Left ventricle myocardium inferior (tissue), 1 donor: ENCODE measurements at regions not wholly inside any gene's neighbourhood (a gene's known extent, or its start where the extent isn't known, plus 50 kb on each side); places are given as distances from the start of the nearest gene placed in this dataset.

Experiments
- DNase-seq: peaks from one replicate; pipeline ENCODE4 v3.0.0-alpha.2; 2020
- H3K27ac ChIP-seq: fragments of 200-600 bp; replicated peaks from 2 replicates; pipeline ENCODE4 v1.8.0; 2021
- H3K27me3 ChIP-seq: fragments of 200-600 bp; 2 replicates; pipeline ENCODE4 v1.8.0; 2021; ENCODE audit warnings: low read depth
- H3K36me3 ChIP-seq: fragments of 200-600 bp; 2 replicates; pipeline ENCODE4 v1.8.0; 2021
- H3K4me1 ChIP-seq: fragments of 200-600 bp; 2 replicates; pipeline ENCODE4 v1.8.0; 2021
- H3K4me3 ChIP-seq: fragments of 200-600 bp; 2 replicates; pipeline ENCODE4 v1.8.0; 2021; ENCODE audit warnings: mild to moderate bottlenecking, moderate library complexity
- H3K9me3 ChIP-seq: fragments of 200-600 bp; replicated peaks from 2 replicates; pipeline ENCODE4 v1.8.0; 2021
- CTCF ChIP-seq: fragments of 200-600 bp; IDR thresholded peaks from 2 replicates; pipeline ENCODE4 v1.8.0; 2021; ENCODE audit warnings: antibody characterized with exemption, mild to moderate bottlenecking, borderline replicate concordance
- intact Hi-C: fragments of 100-400 bp; cut with micrococcal nuclease; formaldehyde crosslinking; loops from one replicate; pipeline ENCODE4 v1.11.0; 2022
- donor health status: DM: no; HTN: yes; CAD: no; lungs with severe emphysema.

- no peak for DNase-seq
- Histone ChIP-seq H3K4me3 (no peak overlapping the region), H3K36me3 (no peaks in the 10 kb centered on the region), H3K27ac (no peak overlapping the region), H3K27me3 (no peaks in the 10 kb centered on the region), H3K4me1 (peaks cover 13% of the 10 kb centered on the region), H3K9me3 (no peaks in the 10 kb centered on the region)
- no peak for TF ChIP-seq CTCF
- intact Hi-C loops: no loop called here
Measured at GRCh38 chr5:56564541-56565282, 250.6 kb upstream of the MAP3K1 start.

GRCh38 chr5:56561455-56561854 is 253.9 kb upstream of the MAP3K1 start:
- Histone ChIP-seq H3K9me3 (no peaks in the 10 kb centered on the region), H3K4me3 (no peak overlapping the region), H3K27ac (no peak overlapping the region), H3K4me1 (peaks cover 13% of the 10 kb centered on the region), H3K36me3 (no peaks in the 10 kb centered on the region), H3K27me3 (no peaks in the 10 kb centered on the region)
- intact Hi-C loops: no loop called here
- no peak for TF ChIP-seq CTCF
- no peak for DNase-seq

GRCh38 chr5:56558131-56558745 is 257.1 kb upstream of the MAP3K1 start:
- intact Hi-C loops: no loop called here
- no peak overlapping the region for H3K27ac ChIP-seq
- no peaks in the 10 kb centered on the region for H3K4me1 ChIP-seq
- no peaks in the 10 kb centered on the region for H3K9me3 ChIP-seq
- no peak for TF ChIP-seq CTCF
- H3K4me3 ChIP-seq: no peak overlapping the region
- H3K27me3 ChIP-seq: no peaks in the 10 kb centered on the region
- H3K36me3 ChIP-seq: no peaks in the 10 kb centered on the region
- no peak for DNase-seq

GRCh38 chr5:56557198-56557597 is 258.2 kb upstream of the MAP3K1 start:
- no peaks in the 10 kb centered on the region for H3K36me3 ChIP-seq
- DNase-seq: no peak
- no peaks in the 10 kb centered on the region for H3K9me3 ChIP-seq
- no peak overlapping the region for H3K4me3 ChIP-seq
- H3K27ac ChIP-seq: no peak overlapping the region
- H3K4me1 ChIP-seq: no peaks in the 10 kb centered on the region
- H3K27me3 ChIP-seq: no peaks in the 10 kb centered on the region
- TF ChIP-seq CTCF: no peak
- intact Hi-C loops: no loop called here

GRCh38 chr5:56552612-56553268 is 262.6 kb upstream of the MAP3K1 start:
- intact Hi-C loops: no loop called here
- no peaks in the 10 kb centered on the region for H3K27me3 ChIP-seq

More at GRCh38 chr5:56552612-56553268, 262.6 kb upstream of the MAP3K1 start:
- no peak overlapping the region for H3K27ac ChIP-seq
- no peak for DNase-seq
- no peaks in the 10 kb centered on the region for H3K36me3 ChIP-seq
- H3K9me3 ChIP-seq: no peaks in the 10 kb centered on the region
- no peak for TF ChIP-seq CTCF
- H3K4me1 ChIP-seq: peaks cover 17% of the 10 kb centered on the region
- H3K4me3 ChIP-seq: no peak overlapping the region
